Loucy (cell line): ENCODE measurements at regions not wholly inside any gene's neighbourhood (a gene's known extent, or its start where the extent isn't known, plus 50 kb on each side); places are given as distances from the start of the nearest gene placed in this dataset.

Source experiments
- H2AFZ ChIP-seq: fragments of 200-600 bp; sonication (generic); 2 replicates; pipeline ENCODE4 v1.6.0; 2016; ENCODE audit warnings: antibody characterized with exemption, mild to moderate bottlenecking, low read length, moderate library complexity
- H3F3A ChIP-seq: fragments of 200-600 bp; 2 replicates; pipeline ENCODE4 v1.6.0; 2016; ENCODE audit warnings: antibody characterized with exemption, low read depth, mild to moderate bottlenecking
- H3K27me3 ChIP-seq: fragments of 200-600 bp; sonication (generic); 2 replicates; pipeline ENCODE4 v1.6.1; 2014; ENCODE audit warnings: low read length, mild to moderate bottlenecking; ENCODE audit not compliant: insufficient read depth, poor library complexity, severe bottlenecking
- H3K36me3 ChIP-seq: fragments of 200-600 bp; sonication (generic); 2 replicates; pipeline ENCODE4 v1.6.1; 2016; ENCODE audit warnings: low read length; ENCODE audit not compliant: insufficient read depth
- H3K4me1 ChIP-seq: fragments of 200-600 bp; sonication (generic); 2 replicates; pipeline ENCODE4 v1.5.1; 2014; ENCODE audit warnings: low read length, mild to moderate bottlenecking; ENCODE audit not compliant: insufficient read depth, poor library complexity, severe bottlenecking
- H3K4me2 ChIP-seq: fragments of 200-600 bp; sonication (generic); 2 replicates; pipeline ENCODE4 v1.6.0; 2014; ENCODE audit warnings: antibody characterized with exemption, low read length, low read depth, mild to moderate bottlenecking; ENCODE audit not compliant: poor library complexity, severe bottlenecking
- H3K4me3 ChIP-seq: fragments of 200-600 bp; sonication (generic); 2 replicates; pipeline ENCODE4 v1.5.1; 2014; ENCODE audit warnings: low read length, mild to moderate bottlenecking, mixed read lengths; ENCODE audit not compliant: poor library complexity, severe bottlenecking
- H3K79me2 ChIP-seq: fragments of 200-600 bp; sonication (generic); 2 replicates; pipeline ENCODE4 v1.6.1; 2014; ENCODE audit warnings: low read length; ENCODE audit not compliant: insufficient read depth
- H3K9ac ChIP-seq: fragments of 200-600 bp; sonication (generic); 2 replicates; pipeline ENCODE4 v1.6.0; 2014; ENCODE audit warnings: mild to moderate bottlenecking, low read depth, low read length, moderate library complexity; ENCODE audit not compliant: poor library complexity, severe bottlenecking
- H3K9me2 ChIP-seq: fragments of 200-600 bp; sonication (generic); replicated peaks from 2 replicates; pipeline ENCODE4 v1.6.1; 2016; ENCODE audit warnings: low read depth, low read length, mixed read lengths
- H3K9me3 ChIP-seq: fragments of 200-600 bp; sonication (generic); 2 replicates; pipeline ENCODE4 v1.6.1; 2014; ENCODE audit warnings: mild to moderate bottlenecking, antibody characterized with exemption, low read length, low read depth; ENCODE audit not compliant: insufficient read depth
- H4K20me1 ChIP-seq: fragments of 200-600 bp; sonication (generic); 2 replicates; pipeline ENCODE4 v1.6.0; 2014; ENCODE audit warnings: antibody characterized with exemption, low read length, mild to moderate bottlenecking; ENCODE audit not compliant: insufficient read depth, poor library complexity, severe bottlenecking
- CTCF ChIP-seq: fragments of 200-600 bp; sonication (generic); conservative IDR thresholded peaks from 2 replicates; pipeline ENCODE4 v1.5.1; 2014; ENCODE audit warnings: mild to moderate bottlenecking, antibody characterized with exemption, low read length
- EZH2phosphoT487 ChIP-seq: fragments of 200-600 bp; IDR thresholded peaks from 2 replicates; pipeline ENCODE4 v1.6.1; 2018; ENCODE audit warnings: antibody characterized with exemption, mild to moderate bottlenecking, moderate library complexity, borderline replicate concordance

- H3K4me1 ChIP-seq, result no peaks in the 10 kb centered on the region
- no peaks in the 10 kb centered on the region for H3K27me3 ChIP-seq
- H3F3A ChIP-seq, result no peaks in the 10 kb centered on the region
- H2AFZ ChIP-seq, result peak overlapping the region; percentile 75; the same call in 1 of the 2 replicates
- H3K4me3 ChIP-seq, result no peak overlapping the region
- H3K79me2 ChIP-seq, result no peaks in the 10 kb centered on the region
- H3K9me2 ChIP-seq, result no peaks in the 10 kb centered on the region
- no peak for TF ChIP-seq EZH2phosphoT487
- TF ChIP-seq CTCF, result no peak
- no peak overlapping the region for H3K9ac ChIP-seq
- H4K20me1 ChIP-seq, result no peaks in the 10 kb centered on the region
- H3K4me2 ChIP-seq, result no peak overlapping the region
- H3K9me3 ChIP-seq, result no peaks in the 10 kb centered on the region
- no peaks in the 10 kb centered on the region for H3K36me3 ChIP-seq
Observed at GRCh38 chr6:82711971-82712370, 348.4 kb downstream of the TPBG start.

GRCh38 chr6:82712389-82712788 lies 348.8 kb downstream of the TPBG start:
- no peaks in the 10 kb centered on the region for H3K27me3 ChIP-seq
- no peak overlapping the region for H3K4me3 ChIP-seq
- H3F3A ChIP-seq, result no peaks in the 10 kb centered on the region
- no peaks in the 10 kb centered on the region for H3K9me2 ChIP-seq
- H3K79me2 ChIP-seq, result no peaks in the 10 kb centered on the region
- no peak overlapping the region for H3K4me2 ChIP-seq
- no peak overlapping the region for H3K9ac ChIP-seq
- H3K4me1 ChIP-seq, result no peaks in the 10 kb centered on the region
- H3K36me3 ChIP-seq, result no peaks in the 10 kb centered on the region
- no peaks in the 10 kb centered on the region for H3K9me3 ChIP-seq
- no peaks in the 10 kb centered on the region for H4K20me1 ChIP-seq
- H2AFZ ChIP-seq, result peak overlapping the region; percentile 75
- TF ChIP-seq CTCF (no peak), EZH2phosphoT487 (no peak)

GRCh38 chr6:82712826-82713225 lies 349.2 kb downstream of the TPBG start:
- Histone ChIP-seq H3F3A (no peaks in the 10 kb centered on the region), H3K9me2 (no peaks in the 10 kb centered on the region), H4K20me1 (no peaks in the 10 kb centered on the region), H3K9ac (no peak overlapping the region), H3K4me1 (no peaks in the 10 kb centered on the region), H3K4me3 (no peak overlapping the region), H3K79me2 (no peaks in the 10 kb centered on the region), H3K4me2 (no peak overlapping the region), H3K36me3 (no peaks in the 10 kb centered on the region), H2AFZ (peak overlapping the region; percentile 75), H3K9me3 (no peaks in the 10 kb centered on the region), H3K27me3 (no peaks in the 10 kb centered on the region)
- TF ChIP-seq CTCF (peak; percentile 80), EZH2phosphoT487 (no peak)
